ENCODE measurements at regions not wholly inside any gene's neighbourhood (a gene's known extent, or its start where the extent isn't known, plus 50 kb on each side); places are given as distances from the start of the nearest gene placed in this dataset.

- H3K27ac ChIP-seq (ENCODE audit: insufficient read depth, low read length): no peak overlapping the region
- no peak overlapping the region for H4K8ac ChIP-seq (ENCODE audit: low read depth in 2 of 2, low read length in 2 of 2)
- no peak overlapping the region for H2BK5ac ChIP-seq (ENCODE audit: low read depth, low read length, poor library complexity, severe bottlenecking)
- no peak overlapping the region for H2AK9ac ChIP-seq (replicated peaks; ENCODE audit: low read depth, low read length, poor library complexity)
- H3K9me1 ChIP-seq (ENCODE audit: insufficient read depth, low read length): no peaks in the 10 kb centered on the region
- intact Hi-C loops (cut with micrococcal nuclease): no loop called here
- H3K4me3 ChIP-seq (ENCODE audit: insufficient read depth, low read depth, low read length): no peak overlapping the region
- no TSS peak for BruUV-seq (replicated peaks)
- WGBS, 2 experiments (ENCODE audit: extremely low coverage in 2 of 2, insufficient read length in 1 of 2): 33% methylated on average over 2 of the region's 4 CpGs; no CpG with 5 or more reads in 1 of the 2 experiments
- dilution Hi-C loops (cut with HindIII; ENCODE audit: low sequenced_read_pairs, unreplicated experiment): no loop called here
- no peak for TF ChIP-seq RAD21 (IDR thresholded peaks at IDR 0.05; ENCODE audit: low read length)
- no peak for TF ChIP-seq MXI1 (IDR thresholded peaks at IDR 0.05; ENCODE audit: borderline replicate concordance, low read depth, low read length)
- no peak for TF ChIP-seq SMC3 (IDR thresholded peaks at IDR 0.05; ENCODE audit: low read depth, low read length)
- no peak for TF ChIP-seq FOS (IDR thresholded peaks at IDR 0.05; ENCODE audit: low read depth, low read length)
- no peak for TF ChIP-seq MAFK (IDR thresholded peaks at IDR 0.05; ENCODE audit: low read depth, low read length)
- TF ChIP-seq ELK1 (IDR thresholded peaks at IDR 0.05; ENCODE audit: borderline replicate concordance, low read depth, low read length): no peak
- no peak for TF ChIP-seq POLR2A (IDR thresholded peaks at IDR 0.05; ENCODE audit: low read depth, low read length)
- no peak for TF ChIP-seq MAZ (IDR thresholded peaks at IDR 0.05; ENCODE audit: borderline replicate concordance, low read depth, low read length)
- no peak for TF ChIP-seq NFE2L2 (IDR thresholded peaks at IDR 0.05; ENCODE audit: low read depth, low read length)
- TF ChIP-seq CEBPB (IDR thresholded peaks at IDR 0.05; ENCODE audit: low read depth, low read length): no peak
- no peak for TF ChIP-seq RCOR1 (IDR thresholded peaks at IDR 0.05; ENCODE audit: insufficient replicate concordance, low read length)
- H2BK15ac ChIP-seq (ENCODE audit: low read depth, low read length): no peak overlapping the region
- H2AFZ ChIP-seq (replicated peaks; ENCODE audit: low read length, poor library complexity): no peak overlapping the region
- no peak overlapping the region for H4K91ac ChIP-seq (ENCODE audit: insufficient read depth, low read depth, low read length)
- H4K5ac ChIP-seq (ENCODE audit: low read depth, low read length): no peak overlapping the region
- no peaks in the 10 kb centered on the region for H3K36me3 ChIP-seq (ENCODE audit: control insufficient read depth, insufficient read depth, low read length)
- no peak overlapping the region for H3K56ac ChIP-seq (ENCODE audit: extremely low read depth, insufficient read depth, low read length)
- no peaks in the 10 kb centered on the region for H3K4me1 ChIP-seq (ENCODE audit: control insufficient read depth, insufficient read depth, low read length)
- peaks cover 3% of the 10 kb centered on the region; the same call in 1 of the 2 replicates for H3K9me3 ChIP-seq (ENCODE audit: control insufficient read depth, insufficient read depth, low read length)
- no peak overlapping the region for H3K23ac ChIP-seq (ENCODE audit: low read depth, low read length)
- H3K18ac ChIP-seq (ENCODE audit: low read depth, low read length): no peak overlapping the region
- in situ Hi-C loops (cut with MboI; ENCODE audit: low sequenced_read_pairs): no loop called here
- ATAC-seq (ENCODE audit: low read depth) (no peak), DNase-seq (no peak)
- H3K79me1 ChIP-seq (ENCODE audit: low read depth in 1 of 2, low read length in 2 of 2): no peaks in the 10 kb centered on the region
- H3K9ac ChIP-seq (ENCODE audit: low read depth, low read length): no peak overlapping the region
- H3K27me3 ChIP-seq (ENCODE audit: control insufficient read depth, insufficient read depth, low read length): no peaks in the 10 kb centered on the region
- H3K4me2 ChIP-seq (ENCODE audit: low read depth, low read length): no peak overlapping the region
- H2BK120ac ChIP-seq (ENCODE audit: low read depth, low read length): no peak overlapping the region
- H3K4ac ChIP-seq (ENCODE audit: low read depth, low read length): no peak overlapping the region
- ChIA-PET POLR2A (ENCODE audit: unreplicated experiment) (no interaction called here), CTCF (no interaction called here)
- H4K20me1 ChIP-seq (ENCODE audit: insufficient read depth, low read length): no peaks in the 10 kb centered on the region
- H2AK5ac ChIP-seq (ENCODE audit: low read depth, low read length): no peak overlapping the region
- H2BK20ac ChIP-seq (ENCODE audit: low read depth, low read length): no peak overlapping the region
- no peak overlapping the region for H3K14ac ChIP-seq (replicated peaks; ENCODE audit: low read depth, low read length)
These were observed 327.3 kb upstream of the SATB1 start for GRCh38 chr3:18752273-18752934.
